ENCODE measurements at regions not wholly inside any gene's neighbourhood (a gene's known extent, or its start where the extent isn't known, plus 50 kb on each side); places are given as distances from the start of the nearest gene placed in this dataset.
A peak's percentile ranks its signal among the peaks of the same experiment; 100 is the strongest.

DNA sequence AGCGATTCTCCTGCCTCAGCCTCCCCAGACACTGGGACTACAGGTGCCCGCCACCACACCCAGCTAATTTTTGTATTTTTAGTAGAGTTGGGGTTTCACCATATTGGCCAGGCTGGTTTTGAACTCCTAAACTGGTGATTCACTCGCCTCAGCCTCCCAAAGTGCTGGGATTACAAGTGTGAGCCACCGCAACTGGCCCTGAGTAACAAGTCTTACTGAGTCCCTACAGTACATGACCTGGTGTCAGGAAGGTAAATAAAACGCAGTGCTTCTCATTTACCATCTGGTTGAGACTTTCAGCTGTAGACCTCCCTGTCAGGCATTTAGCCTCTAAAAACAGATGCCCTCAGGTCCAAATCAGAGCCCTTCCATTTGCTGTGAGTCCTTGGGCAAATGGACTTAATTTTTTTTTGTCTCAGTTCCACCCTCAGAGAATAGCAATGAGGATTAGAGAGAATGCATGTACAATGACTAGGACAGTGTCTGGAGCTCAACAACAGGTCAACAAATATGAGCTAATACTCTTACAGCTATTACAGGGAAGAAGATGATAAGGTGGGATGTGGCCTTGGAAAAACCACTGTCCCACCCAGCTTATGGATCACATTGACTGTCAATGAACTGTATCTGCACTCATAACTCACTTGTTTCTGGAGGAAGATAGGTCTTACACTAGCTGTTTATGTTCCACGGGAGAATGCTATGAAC lies 70.5 kb downstream of the PHLDA1 start:
- TF ChIP-seq, protein P1, sequence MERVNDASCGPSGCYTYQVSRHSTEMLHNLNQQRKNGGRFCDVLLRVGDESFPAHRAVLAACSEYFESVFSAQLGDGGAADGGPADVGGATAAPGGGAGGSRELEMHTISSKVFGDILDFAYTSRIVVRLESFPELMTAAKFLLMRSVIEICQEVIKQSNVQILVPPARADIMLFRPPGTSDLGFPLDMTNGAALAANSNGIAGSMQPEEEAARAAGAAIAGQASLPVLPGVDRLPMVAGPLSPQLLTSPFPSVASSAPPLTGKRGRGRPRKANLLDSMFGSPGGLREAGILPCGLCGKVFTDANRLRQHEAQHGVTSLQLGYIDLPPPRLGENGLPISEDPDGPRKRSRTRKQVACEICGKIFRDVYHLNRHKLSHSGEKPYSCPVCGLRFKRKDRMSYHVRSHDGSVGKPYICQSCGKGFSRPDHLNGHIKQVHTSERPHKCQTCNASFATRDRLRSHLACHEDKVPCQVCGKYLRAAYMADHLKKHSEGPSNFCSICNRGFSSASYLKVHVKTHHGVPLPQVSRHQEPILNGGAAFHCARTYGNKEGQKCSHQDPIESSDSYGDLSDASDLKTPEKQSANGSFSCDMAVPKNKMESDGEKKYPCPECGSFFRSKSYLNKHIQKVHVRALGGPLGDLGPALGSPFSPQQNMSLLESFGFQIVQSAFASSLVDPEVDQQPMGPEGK (CRISPR knock-in tag; IDR thresholded peaks at IDR 0.05; ENCODE audit: borderline replicate concordance): no peak
- no peak for TF ChIP-seq ZNF70 (CRISPR knock-in tag; IDR thresholded peaks at IDR 0.05)
- TF ChIP-seq ZFP3 (CRISPR knock-in tag; IDR thresholded peaks at IDR 0.05): no peak
- no peak for ATAC-seq

DNA sequence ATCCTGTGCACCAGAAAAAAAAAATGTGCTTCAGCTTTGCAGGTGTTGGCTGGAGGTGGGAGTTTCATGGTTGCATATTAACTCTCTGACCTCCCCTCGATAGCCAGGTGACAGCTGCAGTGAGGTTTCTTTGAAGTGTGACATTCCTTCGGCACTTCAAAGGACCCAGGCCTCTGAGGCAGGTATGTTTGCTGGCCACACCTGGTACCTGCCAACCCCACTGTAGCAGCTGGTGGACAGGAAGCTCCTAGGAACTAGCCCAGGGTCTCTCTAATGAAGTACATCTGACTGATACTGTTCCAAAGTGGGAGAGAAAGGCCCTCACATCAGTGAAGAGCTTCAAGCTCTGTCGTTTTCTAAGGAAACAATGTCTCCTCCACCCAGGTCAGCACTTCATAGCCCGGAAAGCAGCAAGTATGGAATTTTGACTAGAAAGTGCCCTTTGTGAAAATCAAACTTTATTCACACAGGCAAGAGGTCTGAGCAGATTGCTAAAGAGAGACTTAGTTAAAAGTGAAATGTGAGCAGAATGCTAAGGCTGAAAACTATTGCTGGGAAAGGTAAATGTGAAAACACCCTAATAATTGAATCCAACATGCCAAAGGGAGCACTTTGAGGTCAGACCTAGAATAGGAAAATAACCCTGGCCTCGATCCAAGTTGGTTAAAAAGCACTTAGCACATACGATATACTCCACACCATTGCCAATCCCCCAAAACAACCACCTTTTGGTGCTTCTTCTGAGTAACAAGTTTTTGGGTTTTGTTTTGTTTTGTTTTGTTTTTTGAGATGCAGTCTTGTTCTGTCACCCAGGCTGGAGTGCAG lies 71.3 kb downstream of the PHLDA1 start:
- peak; percentile 37 for ATAC-seq
- TF ChIP-seq, protein P2, sequence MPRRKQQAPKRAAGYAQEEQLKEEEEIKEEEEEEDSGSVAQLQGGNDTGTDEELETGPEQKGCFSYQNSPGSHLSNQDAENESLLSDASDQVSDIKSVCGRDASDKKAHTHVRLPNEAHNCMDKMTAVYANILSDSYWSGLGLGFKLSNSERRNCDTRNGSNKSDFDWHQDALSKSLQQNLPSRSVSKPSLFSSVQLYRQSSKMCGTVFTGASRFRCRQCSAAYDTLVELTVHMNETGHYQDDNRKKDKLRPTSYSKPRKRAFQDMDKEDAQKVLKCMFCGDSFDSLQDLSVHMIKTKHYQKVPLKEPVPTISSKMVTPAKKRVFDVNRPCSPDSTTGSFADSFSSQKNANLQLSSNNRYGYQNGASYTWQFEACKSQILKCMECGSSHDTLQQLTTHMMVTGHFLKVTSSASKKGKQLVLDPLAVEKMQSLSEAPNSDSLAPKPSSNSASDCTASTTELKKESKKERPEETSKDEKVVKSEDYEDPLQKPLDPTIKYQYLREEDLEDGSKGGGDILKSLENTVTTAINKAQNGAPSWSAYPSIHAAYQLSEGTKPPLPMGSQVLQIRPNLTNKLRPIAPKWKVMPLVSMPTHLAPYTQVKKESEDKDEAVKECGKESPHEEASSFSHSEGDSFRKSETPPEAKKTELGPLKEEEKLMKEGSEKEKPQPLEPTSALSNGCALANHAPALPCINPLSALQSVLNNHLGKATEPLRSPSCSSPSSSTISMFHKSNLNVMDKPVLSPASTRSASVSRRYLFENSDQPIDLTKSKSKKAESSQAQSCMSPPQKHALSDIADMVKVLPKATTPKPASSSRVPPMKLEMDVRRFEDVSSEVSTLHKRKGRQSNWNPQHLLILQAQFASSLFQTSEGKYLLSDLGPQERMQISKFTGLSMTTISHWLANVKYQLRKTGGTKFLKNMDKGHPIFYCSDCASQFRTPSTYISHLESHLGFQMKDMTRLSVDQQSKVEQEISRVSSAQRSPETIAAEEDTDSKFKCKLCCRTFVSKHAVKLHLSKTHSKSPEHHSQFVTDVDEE (CRISPR knock-in tag; IDR thresholded peaks at IDR 0.05): no peak
- TF ChIP-seq ZFP30 (CRISPR knock-in tag; IDR thresholded peaks at IDR 0.05): no peak
- no peak for TF ChIP-seq ISL1 (CRISPR knock-in tag; IDR thresholded peaks at IDR 0.05)
- TF ChIP-seq PPARA (CRISPR knock-in tag; IDR thresholded peaks at IDR 0.05; ENCODE audit: borderline replicate concordance): no peak
- TF ChIP-seq ZFP3 (CRISPR knock-in tag; IDR thresholded peaks at IDR 0.05): no peak
- no peak for TF ChIP-seq ZC3H10 (CRISPR knock-in tag; IDR thresholded peaks at IDR 0.05)
- TF ChIP-seq BACH2 (CRISPR knock-in tag; IDR thresholded peaks at IDR 0.05; ENCODE audit: borderline replicate concordance): no peak
- no peak for TF ChIP-seq SNAI2 (CRISPR knock-in tag; IDR thresholded peaks at IDR 0.05)
- TF ChIP-seq, protein P3, sequence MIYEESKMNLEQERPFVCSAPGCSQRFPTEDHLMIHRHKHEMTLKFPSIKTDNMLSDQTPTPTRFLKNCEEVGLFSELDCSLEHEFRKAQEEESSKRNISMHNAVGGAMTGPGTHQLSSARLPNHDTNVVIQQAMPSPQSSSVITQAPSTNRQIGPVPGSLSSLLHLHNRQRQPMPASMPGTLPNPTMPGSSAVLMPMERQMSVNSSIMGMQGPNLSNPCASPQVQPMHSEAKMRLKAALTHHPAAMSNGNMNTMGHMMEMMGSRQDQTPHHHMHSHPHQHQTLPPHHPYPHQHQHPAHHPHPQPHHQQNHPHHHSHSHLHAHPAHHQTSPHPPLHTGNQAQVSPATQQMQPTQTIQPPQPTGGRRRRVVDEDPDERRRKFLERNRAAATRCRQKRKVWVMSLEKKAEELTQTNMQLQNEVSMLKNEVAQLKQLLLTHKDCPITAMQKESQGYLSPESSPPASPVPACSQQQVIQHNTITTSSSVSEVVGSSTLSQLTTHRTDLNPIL (CRISPR knock-in tag; IDR thresholded peaks at IDR 0.05; ENCODE audit: low read depth): no peak

DNA sequence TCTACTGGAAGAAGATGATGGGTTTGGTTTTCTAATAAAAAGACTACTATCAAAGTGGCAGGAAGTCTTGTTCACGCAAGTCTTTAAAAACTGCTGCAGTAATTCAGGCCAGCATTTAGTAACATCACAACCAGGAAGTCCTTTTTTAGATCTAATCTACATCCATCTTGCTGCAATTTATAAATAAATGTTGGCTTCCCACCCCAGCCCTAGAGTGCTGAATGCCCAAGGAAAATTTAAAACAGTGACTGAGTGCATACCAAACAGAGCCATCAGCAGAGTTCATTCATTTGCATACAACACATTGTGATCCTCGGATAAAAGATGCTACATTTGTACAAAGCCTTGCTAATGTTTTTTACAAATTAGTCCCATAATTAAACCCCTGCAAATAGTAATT lies 72.1 kb downstream of the PHLDA1 start:
- ATAC-seq: peak; percentile 61
- no peak for TF ChIP-seq GLIS3 (CRISPR knock-in tag; IDR thresholded peaks at IDR 0.05)
- TF ChIP-seq CSDC2 (CRISPR knock-in tag; IDR thresholded peaks at IDR 0.05): no peak
- TF ChIP-seq, protein P1 (CRISPR knock-in tag; IDR thresholded peaks at IDR 0.05; ENCODE audit: borderline replicate concordance): no peak
- no peak for TF ChIP-seq OSR1 (CRISPR knock-in tag; IDR thresholded peaks at IDR 0.05)
- TF ChIP-seq, protein P4, sequence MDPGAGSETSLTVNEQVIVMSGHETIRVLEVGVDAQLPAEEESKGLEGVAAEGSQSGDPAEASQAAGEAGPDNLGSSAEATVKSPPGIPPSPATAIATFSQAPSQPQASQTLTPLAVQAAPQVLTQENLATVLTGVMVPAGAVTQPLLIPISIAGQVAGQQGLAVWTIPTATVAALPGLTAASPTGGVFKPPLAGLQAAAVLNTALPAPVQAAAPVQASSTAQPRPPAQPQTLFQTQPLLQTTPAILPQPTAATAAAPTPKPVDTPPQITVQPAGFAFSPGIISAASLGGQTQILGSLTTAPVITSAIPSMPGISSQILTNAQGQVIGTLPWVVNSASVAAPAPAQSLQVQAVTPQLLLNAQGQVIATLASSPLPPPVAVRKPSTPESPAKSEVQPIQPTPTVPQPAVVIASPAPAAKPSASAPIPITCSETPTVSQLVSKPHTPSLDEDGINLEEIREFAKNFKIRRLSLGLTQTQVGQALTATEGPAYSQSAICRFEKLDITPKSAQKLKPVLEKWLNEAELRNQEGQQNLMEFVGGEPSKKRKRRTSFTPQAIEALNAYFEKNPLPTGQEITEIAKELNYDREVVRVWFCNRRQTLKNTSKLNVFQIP (CRISPR knock-in tag; IDR thresholded peaks at IDR 0.05; ENCODE audit: borderline replicate concordance, low read depth): no peak
- no peak for TF ChIP-seq TOX (CRISPR knock-in tag; IDR thresholded peaks at IDR 0.05; ENCODE audit: borderline replicate concordance)
- TF ChIP-seq, protein P2 (CRISPR knock-in tag; IDR thresholded peaks at IDR 0.05): no peak
- no peak for TF ChIP-seq PPARA (CRISPR knock-in tag; IDR thresholded peaks at IDR 0.05; ENCODE audit: borderline replicate concordance)
- TF ChIP-seq, protein P5, sequence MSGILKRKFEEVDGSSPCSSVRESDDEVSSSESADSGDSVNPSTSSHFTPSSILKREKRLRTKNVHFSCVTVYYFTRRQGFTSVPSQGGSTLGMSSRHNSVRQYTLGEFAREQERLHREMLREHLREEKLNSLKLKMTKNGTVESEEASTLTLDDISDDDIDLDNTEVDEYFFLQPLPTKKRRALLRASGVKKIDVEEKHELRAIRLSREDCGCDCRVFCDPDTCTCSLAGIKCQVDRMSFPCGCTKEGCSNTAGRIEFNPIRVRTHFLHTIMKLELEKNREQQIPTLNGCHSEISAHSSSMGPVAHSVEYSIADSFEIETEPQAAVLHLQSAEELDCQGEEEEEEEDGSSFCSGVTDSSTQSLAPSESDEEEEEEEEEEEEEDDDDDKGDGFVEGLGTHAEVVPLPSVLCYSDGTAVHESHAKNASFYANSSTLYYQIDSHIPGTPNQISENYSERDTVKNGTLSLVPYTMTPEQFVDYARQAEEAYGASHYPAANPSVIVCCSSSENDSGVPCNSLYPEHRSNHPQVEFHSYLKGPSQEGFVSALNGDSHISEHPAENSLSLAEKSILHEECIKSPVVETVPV (CRISPR knock-in tag; IDR thresholded peaks at IDR 0.05): no peak
- no peak for TF ChIP-seq RARB (CRISPR knock-in tag; IDR thresholded peaks at IDR 0.05)
- TF ChIP-seq SNAI2 (CRISPR knock-in tag; IDR thresholded peaks at IDR 0.05): no peak
- no peak for TF ChIP-seq ZFP3 (CRISPR knock-in tag; IDR thresholded peaks at IDR 0.05)
- TF ChIP-seq ZC3H10 (CRISPR knock-in tag; IDR thresholded peaks at IDR 0.05): no peak
- no peak for TF ChIP-seq ZNF70 (CRISPR knock-in tag; IDR thresholded peaks at IDR 0.05)
- TF ChIP-seq, protein P3 (CRISPR knock-in tag; IDR thresholded peaks at IDR 0.05; ENCODE audit: low read depth): no peak
- no peak for TF ChIP-seq ZNF565 (CRISPR knock-in tag; conservative IDR thresholded peaks at IDR 0.05; ENCODE audit: low read depth)

All from SK-N-SH treated with all-trans-retinoic acid at 6 μM for 48 hours (cell line).